GM12865 (cell line): ENCODE measurements at regions not wholly inside any gene's neighbourhood (a gene's known extent, or its start where the extent isn't known, plus 50 kb on each side); places are given as distances from the start of the nearest gene placed in this dataset.

Experiments
- DNase-seq: peaks from one replicate; pipeline ENCODE4 v3.0.0; 2010; ENCODE audit warnings: low read depth
- H3K4me3 ChIP-seq: 2 replicates; pipeline ENCODE4 v1.5.1; 2011; ENCODE audit warnings: mild to moderate bottlenecking, low read depth, low read length, control low read depth
- CTCF ChIP-seq: IDR thresholded peaks from 2 replicates; pipeline ENCODE4 v1.5.1; 2011; ENCODE audit warnings: low read length, control low read depth, low read depth, inconsistent platforms; ENCODE audit not compliant: insufficient read depth; ENCODE audit errors: missing control alignments

DNA sequence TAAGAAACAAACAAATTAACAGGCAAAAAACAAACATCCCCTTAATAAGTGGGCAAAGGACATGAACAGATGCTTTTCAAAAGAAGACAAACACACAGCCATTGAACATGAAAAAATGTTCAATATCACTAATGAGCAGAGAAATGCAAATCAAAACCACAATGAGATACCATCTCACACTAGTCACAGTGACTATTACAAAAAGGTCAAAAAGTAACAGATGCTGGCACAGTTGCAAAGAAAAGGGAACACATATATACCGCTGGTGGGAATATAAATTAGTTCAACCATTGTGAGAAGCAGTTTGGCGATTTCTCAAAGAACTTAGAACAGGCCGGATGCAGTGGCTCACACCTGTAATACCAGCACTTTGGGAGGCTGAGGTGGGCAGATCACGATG, 146.1 kb upstream of the NEIL3 start:
- no peak for TF ChIP-seq CTCF
- no peak overlapping the region for H3K4me3 ChIP-seq
- no peak for DNase-seq

DNA sequence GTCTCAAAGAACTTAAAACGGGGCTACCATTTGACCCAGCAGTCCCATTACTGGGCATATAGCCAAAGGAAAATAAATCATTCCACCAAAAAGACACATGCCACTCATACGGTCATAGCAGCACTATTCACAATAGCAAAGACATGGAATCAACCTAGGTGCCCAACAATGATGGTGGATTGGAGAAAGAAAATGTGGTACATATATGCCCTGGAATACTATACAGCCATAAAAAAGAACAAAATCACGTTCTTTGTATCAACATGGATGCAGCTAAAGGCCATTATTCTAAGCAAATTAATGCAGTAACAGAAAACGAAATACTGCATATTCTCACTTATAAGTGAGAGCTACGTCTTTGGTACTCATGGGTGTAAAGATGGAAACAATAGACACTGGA, 138.1 kb upstream of the NEIL3 start:
- DNase-seq: no peak
- no peak overlapping the region for H3K4me3 ChIP-seq
- no peak for TF ChIP-seq CTCF

DNA sequence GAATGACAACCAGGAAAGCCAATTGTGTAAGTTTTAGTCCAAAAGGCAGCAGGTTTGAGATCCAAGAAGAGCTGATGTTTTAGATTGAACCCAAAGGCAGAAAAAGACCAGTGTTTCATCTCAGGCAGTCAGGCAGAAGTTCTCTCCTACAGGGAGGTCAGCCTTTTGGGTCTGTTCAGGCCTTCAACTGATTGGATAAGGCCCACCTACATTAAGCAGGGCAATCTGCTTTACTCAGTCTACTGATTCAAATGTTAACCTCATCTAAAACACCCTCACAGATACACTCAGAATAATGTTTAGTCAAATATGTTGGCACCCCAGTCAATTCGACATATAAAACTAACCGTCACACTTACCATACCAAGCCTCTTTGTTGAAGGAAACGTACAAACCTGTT, 134.2 kb upstream of the NEIL3 start:
- no peak for DNase-seq
- H3K4me3 ChIP-seq: no peak overlapping the region

DNA sequence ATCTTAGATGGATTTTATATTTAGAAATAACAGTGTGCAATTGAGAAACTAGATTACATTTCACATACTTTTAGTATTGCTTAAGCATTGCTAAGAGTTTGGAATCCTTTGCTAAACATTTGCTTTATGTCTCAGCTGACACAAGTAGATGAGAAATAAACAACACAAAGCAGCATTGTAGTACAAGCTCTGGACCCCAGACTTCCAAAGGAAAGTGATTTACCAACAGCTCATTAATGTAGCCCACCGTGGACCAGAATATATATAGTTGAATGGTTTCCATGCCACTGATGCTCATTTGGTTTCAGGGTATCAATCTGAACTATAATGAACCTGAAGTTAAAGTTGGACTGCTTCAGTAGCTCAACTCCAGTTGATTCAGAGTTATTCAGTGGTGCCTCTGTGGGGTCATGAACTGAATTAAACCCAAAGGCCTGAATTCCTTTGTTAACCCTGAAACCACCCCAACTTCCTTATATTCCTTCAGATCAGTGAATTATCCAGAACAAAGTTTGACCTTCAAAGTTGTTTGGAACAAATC, 132.1 kb upstream of the NEIL3 start:
- no peak for DNase-seq
- H3K4me3 ChIP-seq: no peak overlapping the region
- TF ChIP-seq CTCF: no peak

More for the DNA sequence above, 134.2 kb upstream of the NEIL3 start:
- TF ChIP-seq CTCF: no peak

- DNase-seq: no peak
- no peak for TF ChIP-seq CTCF
- no peak overlapping the region for H3K4me3 ChIP-seq
Measured at GRCh38 chr4:177178246-177178645, 131.4 kb upstream of the NEIL3 start.

- no peak for DNase-seq
- no peak for TF ChIP-seq CTCF
Measured at GRCh38 chr4:177182166-177182565, 127.5 kb upstream of the NEIL3 start.

DNA sequence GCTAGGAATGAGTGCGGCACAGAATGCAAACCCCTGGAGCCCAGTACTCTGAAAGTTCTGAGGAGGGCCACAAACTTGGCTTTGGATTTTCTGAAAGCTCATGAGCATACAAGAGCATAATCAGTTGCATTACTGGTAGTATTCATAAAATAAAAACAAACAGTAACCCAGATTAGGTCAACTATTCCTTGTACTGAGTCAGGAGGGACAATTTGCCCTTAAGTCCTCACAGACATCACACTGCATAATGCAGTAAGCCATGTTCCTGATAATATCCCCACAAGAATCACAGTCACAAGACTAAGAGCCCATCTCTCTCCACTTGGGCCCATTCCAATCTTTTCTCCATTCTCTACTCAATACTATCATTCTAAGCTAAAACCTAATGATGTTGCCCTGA, 126.9 kb upstream of the NEIL3 start:
- no peak for DNase-seq
- no peak for TF ChIP-seq CTCF
- no peak overlapping the region for H3K4me3 ChIP-seq

More at GRCh38 chr4:177182166-177182565, 127.5 kb upstream of the NEIL3 start:
- H3K4me3 ChIP-seq: no peak overlapping the region
